NCI-H128 (cell line): ENCODE measurements at regions not wholly inside any gene's neighbourhood (a gene's known extent, or its start where the extent isn't known, plus 50 kb on each side); places are given as distances from the start of the nearest gene placed in this dataset.
"Not testable (repeated sequence)": the region's sequence is repeated elsewhere in the genome, so short reads cannot be mapped to it uniquely, and the experiment has no call there.

ENCODE experiments used
- DNase-seq: peaks from one replicate; lab custom pipeline; 2025; ENCODE audit not compliant: unreplicated experiment; lab: John Stamatoyannopoulos, UW

- not testable (repeated sequence) for DNase-seq
Observed at GRCh38 chr6:170213637-170214018, 77.2 kb downstream of the DLL1 start.

GRCh38 chr6:170212956-170213636 lies 77.8 kb downstream of the DLL1 start:
- DNase-seq = no peak

- DNase-seq = no peak
Observed at GRCh38 chr6:170212051-170212756, 78.7 kb downstream of the DLL1 start.

GRCh38 chr6:170211404-170212025 lies 79.4 kb downstream of the DLL1 start:
- no peak for DNase-seq

GRCh38 chr6:170210651-170211403 lies 80.1 kb downstream of the DLL1 start:
- DNase-seq = no peak

- no peak for DNase-seq
Observed at GRCh38 chr6:170210026-170210390, 80.9 kb downstream of the DLL1 start.

- DNase-seq = no peak
Observed at GRCh38 chr6:170209354-170210025, 81.4 kb downstream of the DLL1 start.

GRCh38 chr6:170208651-170209353 lies 82.1 kb downstream of the DLL1 start:
- no peak for DNase-seq

- DNase-seq = no peak
Observed at GRCh38 chr6:170208182-170208601, 82.7 kb downstream of the DLL1 start.

GRCh38 chr6:170207586-170208181 lies 83.2 kb downstream of the DLL1 start:
- DNase-seq = no peak

GRCh38 chr6:170206851-170207431 lies 83.9 kb downstream of the DLL1 start:
- DNase-seq = no peak

GRCh38 chr6:170206317-170206621 lies 84.6 kb downstream of the DLL1 start:
- no peak for DNase-seq

- no peak for DNase-seq
Observed at GRCh38 chr6:170205534-170206316, 85.2 kb downstream of the DLL1 start.

GRCh38 chr6:170205126-170205525 lies 85.8 kb downstream of the DLL1 start:
- no peak for DNase-seq

GRCh38 chr6:170203212-170203611 lies 87.7 kb downstream of the DLL1 start:
- no peak for DNase-seq

GRCh38 chr6:170202416-170203135 lies 88.3 kb downstream of the DLL1 start:
- no peak for DNase-seq

GRCh38 chr6:170201361-170201760 lies 89.5 kb downstream of the DLL1 start:
- DNase-seq = no peak

- DNase-seq = no peak
Observed at GRCh38 chr6:170200458-170200891, 90.4 kb downstream of the DLL1 start.
